ENCODE measurements at regions not wholly inside any gene's neighbourhood (a gene's known extent, or its start where the extent isn't known, plus 50 kb on each side); places are given as distances from the start of the nearest gene placed in this dataset.
"Not testable (repeated sequence)": the region's sequence is repeated elsewhere in the genome, so short reads cannot be mapped to it uniquely, and the experiment has no call there.

DNA sequence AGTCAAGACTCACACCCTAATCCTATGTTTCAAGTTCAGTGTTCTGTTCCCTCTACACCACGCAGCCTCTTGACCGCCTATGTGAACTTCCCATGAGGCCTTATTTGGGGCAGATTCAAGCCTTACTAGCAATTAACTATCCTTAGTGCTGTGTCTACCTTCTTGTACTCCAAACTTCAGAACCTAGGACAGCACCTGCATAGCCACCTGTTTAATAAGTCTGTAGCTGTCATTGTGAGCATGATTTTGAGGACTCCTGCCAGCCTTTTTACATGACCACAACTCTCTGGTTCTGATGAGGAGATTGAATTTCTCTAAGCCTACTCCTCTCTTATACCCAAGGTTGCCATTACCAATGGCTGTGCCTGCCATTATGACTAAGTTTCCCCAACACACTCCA is 50.8 kb upstream of the PCSK1 start:
- DNase-seq (ENCODE audit: low spot score) = peak; percentile 11

DNA sequence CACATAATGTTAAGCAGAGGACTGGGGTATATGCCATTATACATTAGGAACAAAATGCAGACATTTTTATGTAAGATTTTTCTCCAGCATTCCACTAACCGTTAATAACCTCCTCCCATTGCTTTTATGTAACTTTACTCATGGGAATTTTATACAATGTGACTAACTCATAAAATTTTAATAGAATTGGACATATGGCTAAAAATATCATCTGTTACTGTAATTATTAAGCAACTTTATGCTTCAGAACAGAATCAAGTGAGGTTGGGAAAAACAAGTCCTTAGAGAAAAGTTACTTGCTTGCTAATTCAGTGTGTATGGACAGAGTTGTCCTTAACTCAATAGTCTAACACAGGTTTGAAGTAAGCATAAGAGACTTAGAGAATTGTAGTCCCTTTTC is 54.8 kb upstream of the PCSK1 start:
- DNase-seq (ENCODE audit: low spot score) = no peak

DNA sequence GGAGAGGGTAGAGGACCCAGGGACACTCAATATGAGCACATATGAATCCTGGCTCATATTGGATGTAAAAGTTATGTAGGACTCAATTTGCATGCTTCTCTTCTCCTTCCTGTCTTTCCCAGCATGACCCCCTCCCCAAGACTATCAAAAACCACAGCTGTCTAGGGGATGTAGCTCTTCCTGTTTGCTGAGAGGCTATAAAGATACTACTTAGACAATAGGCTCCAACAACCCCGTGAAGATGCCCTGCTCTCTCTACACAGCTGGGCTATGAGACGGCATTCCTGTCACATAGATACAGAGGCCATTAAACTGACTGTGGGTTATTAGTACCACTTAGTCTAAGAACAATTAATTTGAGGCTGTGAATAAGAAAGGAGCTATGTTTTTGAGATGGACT is 56.5 kb upstream of the PCSK1 start:
- no peak for DNase-seq (ENCODE audit: low spot score)

DNA sequence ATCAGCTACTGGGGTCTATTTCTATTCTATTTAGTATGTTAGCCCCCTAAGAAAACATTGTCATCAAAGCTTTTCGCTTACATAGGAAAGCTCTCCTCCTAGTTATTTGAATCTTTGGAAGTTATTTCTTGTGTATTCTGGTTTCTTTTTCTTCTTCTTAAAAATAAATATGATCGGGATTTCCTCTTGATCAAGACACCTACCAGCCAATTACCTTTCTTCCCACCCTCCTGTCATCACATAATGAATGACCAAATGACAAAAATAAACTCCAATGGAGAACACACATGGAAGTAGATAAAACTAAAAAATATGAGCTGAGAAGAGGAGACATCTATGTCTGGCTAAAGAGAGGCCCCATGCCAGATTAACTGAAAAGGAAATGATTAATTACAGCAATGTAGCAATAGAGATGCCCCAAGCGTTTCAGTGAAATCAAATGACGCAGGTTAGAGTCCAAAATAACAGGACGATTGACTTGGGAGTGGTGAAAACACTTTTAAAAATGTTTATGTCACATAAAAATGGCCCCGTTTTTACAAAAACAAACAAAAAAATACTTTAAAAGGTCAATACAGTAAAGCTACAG is 59.5 kb upstream of the PCSK1 start:
- no peak for DNase-seq (ENCODE audit: low spot score)

DNA sequence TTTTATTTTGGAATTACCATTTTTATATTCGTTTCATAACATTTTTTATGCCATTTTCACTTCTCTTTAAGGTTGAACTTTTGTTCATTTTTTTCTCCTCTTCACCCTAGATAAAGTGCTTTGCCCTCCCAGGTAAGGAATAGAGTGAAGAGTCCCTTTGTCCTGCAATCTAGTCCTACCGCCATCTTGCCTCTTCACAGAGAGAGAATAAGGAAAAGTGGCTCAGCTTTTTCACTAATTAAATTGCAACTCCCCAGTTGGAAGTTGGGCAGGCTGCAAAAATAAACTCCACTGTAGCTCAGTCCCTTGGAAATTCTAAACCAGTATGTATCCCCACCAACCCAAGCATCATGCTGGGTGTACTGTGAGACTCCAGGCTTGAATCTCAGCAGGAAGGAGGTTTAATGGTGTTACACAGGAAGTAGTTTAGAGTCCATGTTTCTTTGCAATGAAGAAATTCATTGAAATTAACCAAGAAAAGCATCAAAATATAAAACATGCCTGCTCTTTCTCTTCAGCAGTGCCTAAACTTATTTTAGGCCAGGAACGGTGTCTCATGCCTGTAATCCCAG is 60.3 kb upstream of the PCSK1 start:
- no peak for DNase-seq (ENCODE audit: low spot score)

DNA sequence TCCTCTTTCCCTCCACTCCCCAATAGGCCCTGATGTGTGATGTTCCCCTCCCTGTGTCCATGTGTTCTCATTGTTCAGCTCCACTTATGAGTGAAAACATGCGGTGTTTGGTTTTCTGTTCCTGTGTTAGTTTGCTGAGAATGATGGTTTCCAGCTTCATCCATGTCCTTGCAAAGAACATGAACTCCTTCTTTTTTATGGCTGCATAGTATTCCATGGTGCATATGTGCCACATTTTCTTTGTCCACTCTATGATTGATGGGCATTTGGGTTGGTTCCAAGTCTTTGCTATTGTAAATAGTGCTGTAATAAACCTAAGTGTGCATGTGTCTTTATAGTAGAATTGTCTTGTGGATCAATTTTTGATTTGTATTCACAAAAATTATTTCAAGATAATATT is 62.4 kb upstream of the PCSK1 start:
- DNase-seq (ENCODE audit: low spot score) = not testable (repeated sequence)

DNA sequence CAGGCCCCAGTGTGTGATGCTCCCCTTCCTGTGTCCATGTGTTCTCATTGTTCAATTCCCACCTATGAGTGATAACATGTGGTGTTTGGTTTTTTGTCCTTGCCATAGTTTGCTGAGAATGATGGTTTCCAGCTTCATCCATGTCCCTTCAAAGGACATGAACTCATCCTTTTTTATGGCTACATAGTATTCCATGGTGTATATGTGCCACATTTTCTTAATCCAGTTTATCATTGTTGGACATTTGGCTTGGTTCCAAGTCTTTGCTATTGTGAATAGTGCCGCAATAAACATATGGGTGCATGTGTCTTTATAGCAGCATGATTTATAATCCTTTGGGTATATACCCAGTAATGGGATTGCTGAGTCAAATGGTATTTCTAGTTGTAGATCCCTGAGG is 64.0 kb upstream of the PCSK1 start:
- not testable (repeated sequence) for DNase-seq (ENCODE audit: low spot score)

DNA sequence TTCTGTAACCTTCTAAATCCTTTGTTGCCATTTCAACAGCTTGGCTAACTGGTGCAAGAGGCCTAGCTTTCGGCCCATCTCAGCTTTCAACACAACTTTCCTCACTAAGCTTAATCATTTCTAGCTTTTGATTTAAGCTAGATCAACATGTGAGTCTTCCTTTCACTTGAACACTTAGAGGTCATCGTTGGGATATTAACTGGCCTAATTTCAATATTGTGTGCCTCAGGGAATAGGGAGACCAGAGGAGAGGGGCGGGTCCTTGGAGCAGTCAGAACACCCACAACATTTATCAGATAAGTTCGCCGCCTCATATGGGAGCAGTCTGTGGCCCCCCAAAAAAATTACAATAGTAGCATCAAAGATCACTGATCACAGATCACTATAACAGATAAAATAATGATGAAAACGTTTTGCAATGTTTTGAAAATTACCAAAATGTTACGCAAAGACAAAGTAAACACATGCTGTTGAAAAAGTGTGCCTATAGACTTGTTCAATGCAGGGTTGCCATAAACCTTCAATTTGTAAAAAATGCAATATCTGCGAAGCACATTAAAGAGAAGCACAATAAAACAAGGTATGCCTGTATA is 66.8 kb upstream of the PCSK1 start:
- DNase-seq (ENCODE audit: low spot score) = no peak

DNA sequence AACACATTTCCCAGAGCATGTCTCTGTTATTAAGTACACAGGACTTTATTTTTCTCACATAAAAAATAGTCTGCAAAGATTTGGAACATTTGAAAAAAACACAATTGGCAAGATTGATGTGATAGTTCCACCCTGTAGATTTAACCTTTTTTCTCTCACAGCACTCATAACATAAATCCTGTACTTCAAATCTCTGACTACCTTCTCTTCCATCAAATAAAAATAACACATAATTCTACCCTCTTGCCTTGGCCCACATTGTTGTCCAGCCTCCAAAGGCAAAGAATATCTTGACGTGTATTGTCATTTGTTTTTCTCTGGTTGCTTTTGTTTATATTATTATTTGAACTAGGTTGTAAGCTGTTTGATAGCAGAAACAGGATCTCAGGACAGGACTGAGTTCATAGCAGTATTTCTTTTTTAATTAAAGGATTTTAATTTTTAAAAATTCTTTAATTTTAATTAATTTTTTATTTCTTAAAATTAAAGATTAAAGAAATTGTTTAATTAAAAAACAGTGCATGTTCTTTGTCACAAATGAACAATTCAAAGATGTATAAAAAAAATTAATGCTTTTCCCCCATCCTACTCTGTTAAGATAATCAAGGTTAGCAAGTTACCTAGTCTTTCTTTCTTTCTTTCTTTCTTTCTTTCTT is 69.1 kb upstream of the PCSK1 start:
- DNase-seq (ENCODE audit: low spot score) = no peak

DNA sequence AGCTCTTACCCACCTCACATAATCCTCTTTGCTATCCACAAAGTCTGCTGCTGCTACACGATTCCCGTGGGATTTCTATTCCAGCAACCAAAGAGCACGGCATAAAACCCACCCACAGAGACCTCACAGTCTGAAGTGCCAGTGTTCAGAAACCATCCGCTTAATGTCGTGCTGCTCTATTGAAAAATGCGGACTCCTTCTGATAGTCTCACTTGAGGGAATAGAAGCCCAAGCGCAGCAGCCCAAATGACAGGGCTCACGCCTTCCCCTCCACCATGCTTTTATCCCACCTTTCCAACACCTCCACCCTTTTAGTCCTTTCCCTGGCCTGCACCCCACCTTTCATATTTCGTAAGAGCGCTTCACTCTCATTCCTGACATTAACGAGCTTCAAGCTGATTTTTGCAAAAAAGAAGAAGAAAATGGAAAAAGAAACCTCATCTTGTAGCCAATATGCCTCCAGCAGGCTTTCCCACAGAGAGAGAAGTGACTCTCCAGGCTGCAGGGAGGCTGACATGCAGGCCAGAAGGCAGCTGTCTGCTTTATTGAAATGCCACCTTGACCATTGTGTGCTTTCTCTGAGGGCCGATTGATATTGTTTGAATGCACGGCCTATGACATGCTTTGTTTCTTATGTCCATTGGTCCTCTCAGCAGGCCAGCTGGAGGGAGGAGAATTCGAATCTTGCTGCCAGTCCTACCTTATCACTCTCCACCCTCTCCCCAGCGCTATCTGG is 70.6 kb upstream of the PCSK1 start:
- no peak for DNase-seq (ENCODE audit: low spot score)

DNA sequence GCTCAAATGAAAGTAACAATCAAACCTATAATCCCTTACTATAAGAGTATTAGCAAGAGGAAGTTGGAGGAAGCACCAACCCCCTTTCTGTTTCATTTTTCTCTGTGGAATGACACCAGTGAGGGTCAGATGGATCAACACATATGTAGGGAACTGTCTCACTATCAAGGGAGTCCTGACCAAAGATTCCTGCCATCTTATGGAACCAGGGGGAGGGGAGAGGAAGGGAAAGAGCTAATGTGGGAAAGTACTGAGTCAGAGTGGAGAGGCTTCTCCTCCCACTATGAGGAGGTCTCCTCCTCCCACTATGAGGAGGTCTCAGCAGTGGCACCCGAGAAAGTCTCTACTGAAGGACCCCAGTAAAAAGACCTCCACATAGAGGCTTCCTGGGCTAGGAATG is 73.3 kb upstream of the PCSK1 start:
- DNase-seq (ENCODE audit: low spot score) = no peak

DNA sequence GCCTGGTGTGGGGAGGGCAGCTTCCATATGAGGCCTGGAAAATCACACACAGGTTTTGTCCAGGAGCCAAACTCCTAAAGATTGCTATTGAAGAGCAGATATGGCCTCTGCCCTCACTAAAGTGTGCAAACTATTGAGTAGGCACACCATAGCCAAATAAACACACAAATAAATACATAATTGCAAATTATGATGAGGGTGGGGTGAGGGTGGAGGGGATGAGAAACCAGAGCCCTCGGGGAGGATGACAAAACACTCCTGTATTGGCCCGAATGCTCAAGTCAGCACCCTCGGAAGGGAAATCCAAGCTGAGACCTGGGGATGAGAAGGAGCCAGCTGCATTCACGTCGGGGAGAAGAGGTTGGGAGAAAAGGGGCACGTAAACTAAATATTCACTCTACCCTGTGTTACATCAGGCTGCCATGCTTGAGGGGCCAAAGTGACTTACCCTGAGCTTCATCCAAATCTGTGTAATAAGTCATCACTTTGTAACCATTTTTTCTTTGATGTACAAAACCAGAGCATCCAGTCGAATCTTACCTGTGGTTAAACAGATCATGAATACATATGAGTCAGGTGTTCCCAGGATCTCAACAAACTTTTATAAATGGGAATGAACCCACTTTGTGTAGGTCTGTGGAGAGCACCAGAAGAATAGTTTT is 73.9 kb upstream of the PCSK1 start:
- no peak for DNase-seq (ENCODE audit: low spot score)

DNA sequence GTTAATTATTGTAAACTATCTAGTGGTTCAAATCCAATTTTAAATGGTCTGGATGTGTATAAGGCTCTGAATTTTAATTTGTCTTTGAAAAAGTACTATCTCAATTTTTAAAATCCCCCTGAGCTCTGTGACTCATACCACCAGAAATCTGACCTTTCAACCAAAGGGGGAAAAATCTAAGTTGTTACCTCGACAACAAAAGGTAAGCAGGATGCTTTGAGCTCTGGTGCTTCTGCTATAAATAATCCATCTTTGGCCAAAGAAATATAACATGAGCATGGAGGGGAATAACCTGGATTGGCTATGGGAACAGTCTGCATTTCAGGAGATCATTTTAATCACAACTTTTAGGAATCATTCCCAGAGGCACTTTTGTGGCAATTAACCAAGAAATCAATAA is 76.3 kb upstream of the PCSK1 start:
- no peak for DNase-seq (ENCODE audit: low spot score)

DNA sequence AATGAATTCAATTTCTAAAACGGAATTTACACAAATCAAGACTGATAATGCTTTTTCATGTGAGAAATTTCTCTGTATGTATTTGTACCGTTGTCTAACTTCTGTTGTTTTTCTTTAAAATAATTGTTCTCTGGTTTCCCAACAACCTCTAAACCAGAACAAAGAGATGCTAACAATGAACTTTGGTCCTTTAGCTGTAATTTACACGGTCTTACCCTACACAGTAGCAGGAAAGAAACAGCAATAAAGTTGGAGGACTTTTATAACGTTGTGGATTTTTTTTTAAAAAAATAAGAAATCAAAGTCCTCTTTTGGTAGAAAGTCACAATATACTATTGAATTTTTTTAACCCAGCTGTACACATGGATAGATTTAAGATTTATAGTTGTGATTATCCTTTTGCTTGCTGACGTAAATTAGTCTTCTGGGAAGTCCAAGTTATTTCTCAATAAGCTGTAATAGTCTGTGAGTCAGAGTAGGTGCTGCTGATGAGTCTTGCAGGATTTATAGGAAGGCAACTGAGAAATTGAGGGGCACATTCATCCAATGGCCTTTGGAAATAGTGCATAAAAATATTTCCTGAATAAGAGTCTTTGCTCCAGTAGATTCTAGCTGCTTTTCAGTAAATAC is 76.8 kb upstream of the PCSK1 start:
- peak; percentile 46 for DNase-seq (ENCODE audit: low spot score)

DNA sequence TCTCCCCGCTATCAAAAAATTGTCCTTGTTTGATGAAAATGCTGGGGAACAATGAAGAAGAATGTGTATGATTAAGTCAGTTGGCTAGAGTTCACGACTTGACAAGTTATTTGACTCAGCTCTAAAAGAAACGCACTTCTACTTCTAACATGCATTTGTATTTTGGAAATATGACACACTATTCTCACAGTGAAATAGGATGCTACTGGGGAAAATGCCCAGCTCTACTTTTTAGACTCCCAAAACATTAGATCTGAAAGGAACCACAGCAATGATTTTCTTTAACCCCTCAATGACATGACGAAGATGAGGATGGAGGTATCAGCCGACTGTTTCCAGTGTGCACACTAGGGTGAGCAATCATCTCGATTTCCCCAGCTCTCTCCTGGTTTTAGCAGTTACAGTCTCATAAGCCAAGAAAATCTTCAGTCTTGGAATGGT is 83.6 kb upstream of the PCSK1 start:
- no peak for DNase-seq (ENCODE audit: low spot score)

DNA sequence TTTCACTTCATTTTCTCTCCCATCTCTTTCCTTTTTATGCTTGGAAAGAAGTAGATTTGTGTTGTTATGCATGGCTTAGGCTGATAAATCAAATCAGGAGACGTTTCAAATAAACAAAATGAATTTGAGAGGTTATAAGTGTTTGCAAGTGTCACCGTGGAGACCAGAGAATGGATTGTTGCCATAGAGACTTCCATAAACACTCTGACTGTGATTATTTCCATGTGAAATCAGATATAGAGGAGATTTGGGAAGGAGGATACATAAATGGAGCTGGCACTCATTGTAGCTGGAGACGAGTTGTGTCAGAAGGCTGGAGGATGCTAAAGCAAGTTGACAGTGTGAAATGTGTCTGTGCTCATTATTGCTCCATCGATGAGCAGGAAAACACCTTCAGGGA is 84.2 kb upstream of the PCSK1 start:
- DNase-seq (ENCODE audit: low spot score) = peak; percentile 10

DNA sequence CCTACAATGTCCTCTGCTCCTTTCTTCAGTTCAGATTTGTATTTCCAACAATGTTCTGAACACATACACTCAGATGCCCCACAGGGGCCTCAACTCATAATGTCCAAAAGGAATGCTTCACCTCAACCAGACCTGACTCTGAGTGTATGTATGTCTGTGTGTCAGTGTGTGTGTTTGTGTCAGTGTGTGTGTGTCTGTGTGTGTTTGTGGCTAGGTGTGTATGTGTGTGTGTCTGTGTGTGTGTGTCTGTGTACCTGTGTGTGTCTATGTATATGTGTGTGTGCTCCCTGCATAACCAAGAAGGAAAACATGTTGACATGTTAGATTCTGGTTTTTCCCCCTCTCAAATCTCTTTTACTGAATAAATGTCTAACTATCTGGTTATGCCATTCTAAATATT is 87.3 kb upstream of the PCSK1 start:
- no peak for DNase-seq (ENCODE audit: low spot score)

DNA sequence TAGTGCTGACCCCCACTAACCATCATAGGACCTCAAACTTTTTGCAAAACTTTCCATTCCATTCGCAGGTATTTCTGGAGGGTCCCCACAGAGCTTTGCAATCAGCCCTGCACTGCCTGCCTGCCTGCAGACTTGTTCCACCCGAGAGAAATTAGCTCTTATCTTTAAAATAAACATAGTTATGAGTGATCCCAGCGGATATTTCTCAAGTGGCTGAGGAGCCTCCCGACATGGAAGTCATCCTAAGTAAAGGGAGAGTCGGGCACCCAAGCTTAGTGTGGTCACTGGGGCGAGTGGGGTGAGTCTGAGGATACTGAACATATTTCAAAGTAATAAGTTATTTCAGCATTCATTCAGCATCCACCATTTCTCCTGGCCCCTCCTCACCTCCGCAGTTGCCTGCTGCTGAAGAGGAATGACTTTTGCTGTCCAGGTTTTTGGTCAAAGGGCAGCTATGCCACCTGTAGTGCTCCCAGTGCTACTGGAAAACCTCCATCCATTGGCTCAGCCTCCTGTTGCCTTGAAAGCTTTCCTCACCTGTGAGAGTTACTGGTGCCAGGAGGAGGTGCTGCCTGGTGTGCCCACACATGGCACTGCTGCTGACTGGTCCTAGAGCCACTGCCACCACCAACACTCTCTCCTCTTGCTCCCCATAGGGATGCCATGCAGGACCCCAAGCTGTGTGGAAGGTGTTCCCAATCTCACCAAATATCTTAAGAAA is 89.7 kb upstream of the PCSK1 start:
- DNase-seq (ENCODE audit: low spot score) = no peak

DNA sequence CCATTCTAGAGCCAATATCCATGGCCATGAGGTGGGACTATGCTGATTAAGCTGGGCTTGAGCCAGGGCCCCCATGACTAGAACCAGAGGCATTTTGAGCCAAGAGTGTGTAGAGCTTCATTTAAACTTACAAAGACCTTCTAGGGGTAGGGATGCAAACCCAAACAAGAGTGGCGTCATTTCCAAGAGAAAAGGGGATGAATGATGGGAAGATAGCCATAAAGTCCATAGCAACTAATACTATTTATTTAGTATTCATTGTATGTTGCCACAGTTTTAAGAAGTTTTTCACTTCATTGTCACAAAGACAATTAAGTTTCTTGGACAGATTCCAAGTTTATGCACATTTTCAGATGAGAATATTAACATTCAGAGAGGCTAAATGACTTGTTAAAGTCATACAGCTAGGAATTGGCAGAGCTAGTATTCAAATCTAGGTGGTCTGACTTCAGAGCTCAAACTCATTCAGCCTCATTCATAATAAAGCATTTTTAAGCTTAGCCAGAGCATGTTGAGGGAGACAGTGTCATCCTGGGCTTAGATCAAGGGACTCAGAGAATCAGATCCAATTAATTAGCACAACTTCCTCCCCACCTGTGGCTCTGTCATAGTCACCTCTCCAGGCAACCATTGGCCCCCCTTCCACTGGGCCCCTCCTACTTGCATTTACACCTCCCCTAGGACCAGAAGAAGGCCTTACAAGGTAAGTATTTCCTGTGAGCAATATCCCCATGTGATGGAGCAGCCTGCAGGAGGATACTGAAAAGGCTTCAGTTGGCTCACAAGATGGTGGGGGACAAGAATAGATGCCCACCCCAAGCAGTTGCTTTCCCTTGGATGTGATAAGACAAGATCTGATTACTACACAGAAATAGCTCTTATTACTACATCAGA is 95.0 kb upstream of the PCSK1 start:
- no peak for DNase-seq (ENCODE audit: low spot score)

DNA sequence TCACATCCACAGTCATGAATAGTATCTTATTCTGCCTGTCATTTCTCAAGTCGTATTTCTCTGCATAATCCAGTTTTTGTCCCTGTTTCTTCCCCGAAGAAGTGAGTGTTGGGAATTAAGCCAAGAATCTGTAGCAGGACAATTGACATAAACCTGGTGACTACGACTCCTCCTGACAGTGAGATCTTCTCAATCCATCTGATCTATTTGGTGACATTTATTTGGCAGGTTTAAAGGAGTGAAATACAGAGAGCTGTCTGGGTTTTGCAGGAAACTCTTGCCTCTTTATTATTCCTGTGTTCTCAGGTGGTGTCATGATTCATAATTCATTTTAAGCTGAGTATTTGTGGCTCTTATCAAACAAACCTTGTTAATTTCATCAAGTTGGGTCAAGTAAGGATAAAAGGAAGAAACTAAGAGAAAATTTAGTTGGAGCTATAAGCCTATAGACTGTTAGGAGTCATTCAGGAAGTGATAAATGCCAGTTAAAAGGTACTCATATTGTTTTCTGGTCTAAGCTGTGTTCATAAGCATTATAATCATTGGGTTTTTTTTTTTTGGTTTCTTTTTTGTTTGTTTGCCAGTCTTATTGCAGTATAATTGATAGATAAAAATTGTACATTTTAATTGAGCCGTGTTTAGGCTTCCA is 95.9 kb upstream of the PCSK1 start:
- DNase-seq (ENCODE audit: low spot score) = no peak

All from AG08396 (cell line).